ENCODE measurements at regions not wholly inside any gene's neighbourhood (a gene's known extent, or its start where the extent isn't known, plus 50 kb on each side); places are given as distances from the start of the nearest gene placed in this dataset.

DNA sequence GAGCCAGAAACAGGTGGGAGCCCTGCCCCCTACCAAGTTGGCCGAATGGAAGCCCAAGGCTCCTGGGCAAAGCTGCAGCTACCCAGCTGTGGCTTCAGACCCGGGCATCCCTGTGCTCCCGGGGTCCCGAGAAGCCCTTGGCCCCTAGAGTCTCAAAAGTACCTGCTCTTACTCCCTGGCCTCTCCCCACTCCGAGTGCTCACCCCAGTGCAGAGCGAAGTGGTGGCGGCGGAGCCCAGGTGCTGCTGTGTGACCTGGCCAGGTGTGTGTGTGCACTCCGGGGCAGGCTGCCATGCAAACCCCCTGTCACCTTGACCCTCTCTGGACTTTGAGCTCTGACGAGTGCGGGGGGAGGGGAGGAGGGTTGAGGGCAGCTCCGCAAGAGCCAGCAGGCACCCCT lies 493.8 kb upstream of the MANEA start:
- Histone ChIP-seq H3K4me2 (ENCODE audit: insufficient read depth, low read length, poor library complexity, severe bottlenecking) (no peak overlapping the region), H2AK5ac (ENCODE audit: low read depth, low read length) (peak overlapping the region; percentile 35), H3K9ac (ENCODE audit: low read depth, low read length, poor library complexity) (no peak overlapping the region), H3K18ac (ENCODE audit: low read length) (no peak overlapping the region), H2BK15ac (ENCODE audit: low read length) (no peak overlapping the region), H3K27me3 (ENCODE audit: control insufficient read depth in 3 of 3, insufficient read depth in 3 of 3, low read depth in 1 of 3, low read length in 3 of 3) (no peaks in the 10 kb centered on the region), H3K14ac (ENCODE audit: low read length) (peak overlapping the region; percentile 8), H4K8ac (ENCODE audit: low read depth, low read length) (no peak overlapping the region), H3K4ac (ENCODE audit: low read length) (no peak overlapping the region), H3K9me3 (replicated peaks in 1 of 2; ENCODE audit: control insufficient read depth in 2 of 2, insufficient read depth in 1 of 2, low read depth in 1 of 2, low read length in 2 of 2) (no peaks in the 10 kb centered on the region), H3K4me1 (ENCODE audit: control insufficient read depth in 2 of 2, insufficient read depth in 1 of 2, low read depth in 1 of 2, low read length in 2 of 2) (no peaks in the 10 kb centered on the region), H2BK12ac (ENCODE audit: low read length) (peak overlapping the region; percentile 90), H2BK5ac (ENCODE audit: low read length) (peak overlapping the region; percentile 82), H3K27ac (replicated peaks; ENCODE audit: low read length) (no peak overlapping the region), H2BK120ac (ENCODE audit: low read depth, low read length) (no peak overlapping the region), H3K36me3 (replicated peaks in 1 of 2; ENCODE audit: control insufficient read depth in 2 of 2, insufficient read depth in 2 of 2, low read length in 2 of 2) (no peaks in the 10 kb centered on the region), H4K91ac (ENCODE audit: low read depth, low read length, poor library complexity) (no peak overlapping the region), H2AFZ (ENCODE audit: low read length) (no peak overlapping the region), H3K4me3 (ENCODE audit: low read length in 2 of 2) (no peak overlapping the region), H3K79me1 (ENCODE audit: low read depth, low read length) (no peaks in the 10 kb centered on the region), H3K23ac (ENCODE audit: low read depth, low read length, poor library complexity) (peak overlapping the region; percentile 65)
- no CpG with 5 or more reads among the region's 12 CpGs for WGBS, 2 donors (ENCODE audit: extremely low coverage in 2 of 2, insufficient read length in 2 of 2, insufficient replicate concordance in 1 of 2)
- no peak for DNase-seq (ENCODE audit: low spot score)

DNA sequence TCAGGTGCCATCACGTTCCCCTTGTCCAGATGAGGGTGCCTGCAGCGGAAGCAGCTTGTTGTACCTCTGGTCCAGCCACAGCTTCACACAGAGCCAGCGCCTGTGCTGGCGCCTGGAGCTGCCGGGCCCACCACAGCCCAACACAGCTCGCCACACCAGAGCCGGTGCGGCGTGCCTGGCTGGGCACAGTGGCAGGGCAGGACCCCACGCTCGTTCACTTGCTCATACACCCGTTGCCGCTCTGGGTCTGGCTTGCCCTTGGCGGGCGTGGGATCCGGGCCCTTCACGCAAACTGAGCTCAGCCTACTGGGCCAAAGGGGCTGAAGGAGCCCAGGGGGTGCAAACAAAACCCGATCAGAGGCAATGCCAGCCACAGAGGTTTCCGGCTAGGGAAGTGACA lies 492.5 kb upstream of the MANEA start:
- no peak overlapping the region for H2BK5ac ChIP-seq (ENCODE audit: low read length)
- H3K4me2 ChIP-seq (ENCODE audit: insufficient read depth, low read length, poor library complexity, severe bottlenecking), result no peak overlapping the region
- peak overlapping the region; percentile 75 for H3K14ac ChIP-seq (ENCODE audit: low read length)
- H3K23ac ChIP-seq (ENCODE audit: low read depth, low read length, poor library complexity), result peak overlapping the region; percentile 43
- H2AFZ ChIP-seq (ENCODE audit: low read length), result no peak overlapping the region
- H3K9ac ChIP-seq (ENCODE audit: low read depth, low read length, poor library complexity), result no peak overlapping the region
- peak overlapping the region; percentile 46 for H2BK12ac ChIP-seq (ENCODE audit: low read length)
- H2BK15ac ChIP-seq (ENCODE audit: low read length), result no peak overlapping the region
- no peak overlapping the region for H3K27ac ChIP-seq (replicated peaks; ENCODE audit: low read length)
- H3K4me3 ChIP-seq (ENCODE audit: low read length in 2 of 2), result no peak overlapping the region
- H3K9me3 ChIP-seq (replicated peaks in 1 of 2; ENCODE audit: control insufficient read depth in 2 of 2, insufficient read depth in 1 of 2, low read depth in 1 of 2, low read length in 2 of 2), result no peaks in the 10 kb centered on the region
- no CpG with 5 or more reads among the region's 19 CpGs for WGBS, 2 donors (ENCODE audit: extremely low coverage in 2 of 2, insufficient read length in 2 of 2, insufficient replicate concordance in 1 of 2)
- no peaks in the 10 kb centered on the region for H3K79me1 ChIP-seq (ENCODE audit: low read depth, low read length)
- H2AK5ac ChIP-seq (ENCODE audit: low read depth, low read length), result no peak overlapping the region
- no peaks in the 10 kb centered on the region for H3K4me1 ChIP-seq (ENCODE audit: control insufficient read depth in 2 of 2, insufficient read depth in 1 of 2, low read depth in 1 of 2, low read length in 2 of 2)
- peak overlapping the region; percentile 43 for H4K91ac ChIP-seq (ENCODE audit: low read depth, low read length, poor library complexity)
- H3K4ac ChIP-seq (ENCODE audit: low read length), result no peak overlapping the region
- H3K18ac ChIP-seq (ENCODE audit: low read length), result no peak overlapping the region
- DNase-seq (ENCODE audit: low spot score), result no peak
- no peak overlapping the region for H4K8ac ChIP-seq (ENCODE audit: low read depth, low read length)
- H3K27me3 ChIP-seq (ENCODE audit: control insufficient read depth in 3 of 3, insufficient read depth in 3 of 3, low read depth in 1 of 3, low read length in 3 of 3), result no peaks in the 10 kb centered on the region
- H2BK120ac ChIP-seq (ENCODE audit: low read depth, low read length), result no peak overlapping the region
- H3K36me3 ChIP-seq (replicated peaks in 1 of 2; ENCODE audit: control insufficient read depth in 2 of 2, insufficient read depth in 2 of 2, low read length in 2 of 2), result no peaks in the 10 kb centered on the region

GRCh38 chr6:95087394-95088097 lies 489.8 kb upstream of the MANEA start:
- Histone ChIP-seq H3K27me3 (ENCODE audit: control insufficient read depth in 3 of 3, insufficient read depth in 3 of 3, low read depth in 1 of 3, low read length in 3 of 3) (no peaks in the 10 kb centered on the region), H3K9ac (ENCODE audit: low read depth, low read length, poor library complexity) (no peak overlapping the region), H3K4me1 (ENCODE audit: control insufficient read depth in 2 of 2, insufficient read depth in 1 of 2, low read depth in 1 of 2, low read length in 2 of 2) (no peaks in the 10 kb centered on the region), H2AFZ (ENCODE audit: low read length) (peak overlapping the region; percentile 47), H3K23ac (ENCODE audit: low read depth, low read length, poor library complexity) (no peak overlapping the region), H3K36me3 (replicated peaks in 1 of 2; ENCODE audit: control insufficient read depth in 2 of 2, insufficient read depth in 2 of 2, low read length in 2 of 2) (no peaks in the 10 kb centered on the region), H3K18ac (ENCODE audit: low read length) (no peak overlapping the region), H2BK12ac (ENCODE audit: low read length) (no peak overlapping the region), H4K91ac (ENCODE audit: low read depth, low read length, poor library complexity) (no peak overlapping the region), H4K8ac (ENCODE audit: low read depth, low read length) (no peak overlapping the region), H2BK5ac (ENCODE audit: low read length) (no peak overlapping the region), H3K27ac (replicated peaks; ENCODE audit: low read length) (no peak overlapping the region), H2BK15ac (ENCODE audit: low read length) (no peak overlapping the region), H3K9me3 (replicated peaks in 1 of 2; ENCODE audit: control insufficient read depth in 2 of 2, insufficient read depth in 1 of 2, low read depth in 1 of 2, low read length in 2 of 2) (no peaks in the 10 kb centered on the region), H3K14ac (ENCODE audit: low read length) (no peak overlapping the region), H2BK120ac (ENCODE audit: low read depth, low read length) (no peak overlapping the region), H2AK5ac (ENCODE audit: low read depth, low read length) (no peak overlapping the region), H3K4me3 (ENCODE audit: low read length in 2 of 2) (no peak overlapping the region), H3K4ac (ENCODE audit: low read length) (no peak overlapping the region), H3K4me2 (ENCODE audit: insufficient read depth, low read length, poor library complexity, severe bottlenecking) (no peak overlapping the region), H3K79me1 (ENCODE audit: low read depth, low read length) (no peaks in the 10 kb centered on the region)
- WGBS, 2 donors (ENCODE audit: extremely low coverage in 2 of 2, insufficient read length in 2 of 2, insufficient replicate concordance in 1 of 2), result no CpG with 5 or more reads among the region's 8 CpGs
- no peak for DNase-seq (ENCODE audit: low spot score)

DNA sequence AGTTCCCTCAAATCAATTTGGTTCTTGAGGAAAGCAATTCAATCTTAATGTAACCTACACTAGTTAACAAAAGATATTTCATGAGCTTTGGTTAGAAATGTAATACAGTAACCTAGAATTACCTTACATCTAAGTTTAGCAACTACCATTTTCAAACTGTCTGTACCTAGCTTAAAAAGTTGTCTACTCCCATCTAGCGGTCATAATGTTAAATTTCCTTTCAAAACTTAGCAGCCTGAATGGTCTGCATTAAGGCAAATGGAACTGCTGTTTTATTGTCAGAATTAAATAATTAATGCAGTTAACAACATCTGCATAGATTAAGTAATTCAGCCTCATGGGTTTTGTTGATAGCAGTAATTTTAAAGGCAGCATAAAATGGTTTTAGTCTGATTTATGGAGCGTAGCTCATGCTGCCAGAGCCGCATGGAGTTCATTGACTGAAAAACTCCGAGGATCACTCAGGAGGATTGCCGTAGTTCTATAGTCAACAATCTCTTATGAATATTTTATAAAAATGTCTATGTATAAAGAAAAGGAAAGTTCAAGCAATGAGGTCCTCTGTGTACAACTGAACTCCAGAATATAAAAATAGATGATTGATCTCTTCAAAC lies 485.4 kb upstream of the MANEA start:
- Histone ChIP-seq H3K4me1 (ENCODE audit: control insufficient read depth in 2 of 2, insufficient read depth in 1 of 2, low read depth in 1 of 2, low read length in 2 of 2) (no peaks in the 10 kb centered on the region), H3K4me2 (ENCODE audit: insufficient read depth, low read length, poor library complexity, severe bottlenecking) (no peak overlapping the region), H3K79me1 (ENCODE audit: low read depth, low read length) (no peaks in the 10 kb centered on the region), H3K4ac (ENCODE audit: low read length) (no peak overlapping the region), H3K14ac (ENCODE audit: low read length) (no peak overlapping the region), H3K27me3 (ENCODE audit: control insufficient read depth in 3 of 3, insufficient read depth in 3 of 3, low read depth in 1 of 3, low read length in 3 of 3) (no peaks in the 10 kb centered on the region), H2BK12ac (ENCODE audit: low read length) (no peak overlapping the region), H2AK5ac (ENCODE audit: low read depth, low read length) (no peak overlapping the region), H3K23ac (ENCODE audit: low read depth, low read length, poor library complexity) (no peak overlapping the region), H4K8ac (ENCODE audit: low read depth, low read length) (no peak overlapping the region), H3K4me3 (ENCODE audit: low read length in 2 of 2) (no peak overlapping the region), H3K36me3 (replicated peaks in 1 of 2; ENCODE audit: control insufficient read depth in 2 of 2, insufficient read depth in 2 of 2, low read length in 2 of 2) (no peaks in the 10 kb centered on the region), H4K91ac (ENCODE audit: low read depth, low read length, poor library complexity) (no peak overlapping the region), H2BK5ac (ENCODE audit: low read length) (no peak overlapping the region), H2AFZ (ENCODE audit: low read length) (no peak overlapping the region), H2BK120ac (ENCODE audit: low read depth, low read length) (no peak overlapping the region), H3K9ac (ENCODE audit: low read depth, low read length, poor library complexity) (no peak overlapping the region), H2BK15ac (ENCODE audit: low read length) (no peak overlapping the region), H3K9me3 (replicated peaks in 1 of 2; ENCODE audit: control insufficient read depth in 2 of 2, insufficient read depth in 1 of 2, low read depth in 1 of 2, low read length in 2 of 2) (no peaks in the 10 kb centered on the region), H3K18ac (ENCODE audit: low read length) (no peak overlapping the region), H3K27ac (replicated peaks; ENCODE audit: low read length) (no peak overlapping the region)
- DNase-seq (ENCODE audit: low spot score), result peak; percentile 45
- no CpG with 5 or more reads among the region's 5 CpGs for WGBS, 2 donors (ENCODE audit: extremely low coverage in 2 of 2, insufficient read length in 2 of 2, insufficient replicate concordance in 1 of 2)
